ENCODE measurements at regions not wholly inside any gene's neighbourhood (a gene's known extent, or its start where the extent isn't known, plus 50 kb on each side); places are given as distances from the start of the nearest gene placed in this dataset.

- no peak overlapping the region for H3K27ac ChIP-seq (ENCODE audit: low read depth, low read length)
- ChIA-PET POLR2A (no interaction called here), CTCF (no interaction called here)
- H3K9me3 ChIP-seq (ENCODE audit: low read length) = no peaks in the 10 kb centered on the region
- DNase-seq = no peak
- Mint-ChIP-seq H3K4me3 (no peak overlapping the region), H3K27me3 (peaks cover 8 to 16% of the 10 kb centered on the region in 2 donors), H3K4me1 (no peaks in the 10 kb centered on the region), H3K27ac (no peak overlapping the region), H3K9me3 (no peaks in the 10 kb centered on the region), H3K36me3 (no peaks in the 10 kb centered on the region)
- no peaks in the 10 kb centered on the region for H3K4me1 ChIP-seq (ENCODE audit: insufficient read depth, low read length)
- H3K4me3 ChIP-seq (ENCODE audit: low read length) = no peak overlapping the region
- no peaks in the 10 kb centered on the region for H3K36me3 ChIP-seq (ENCODE audit: insufficient read depth, low read length)
- no peaks in the 10 kb centered on the region for H3K27me3 ChIP-seq (ENCODE audit: insufficient read depth, low read length, poor library complexity, severe bottlenecking)
These were observed 118.4 kb upstream of the LNX1 start for GRCh38 chr4:53709693-53710092.

DNA sequence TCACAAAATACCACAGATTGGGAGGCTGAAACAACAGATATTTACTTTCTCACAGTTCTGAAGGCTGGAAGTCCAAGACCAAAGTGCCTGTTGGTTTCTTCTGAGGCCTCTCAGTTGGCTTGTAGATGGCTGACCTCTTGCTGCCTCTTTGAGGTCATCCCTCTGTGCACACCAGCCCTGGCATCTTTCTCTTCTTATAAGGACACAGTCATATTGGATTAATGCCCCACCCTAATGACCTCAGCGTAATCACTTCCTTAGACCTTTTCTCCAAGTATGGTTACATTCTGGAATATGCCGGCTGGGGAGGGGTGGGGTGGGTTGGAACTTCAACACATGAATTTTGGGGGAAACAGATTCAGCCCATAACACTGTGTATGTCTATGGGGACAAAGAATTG, 116.2 kb upstream of the LNX1 start:
- peaks cover 8 to 20% of the 10 kb centered on the region in 2 donors for H3K27me3 Mint-ChIP-seq
- no peaks in the 10 kb centered on the region for H3K4me1 ChIP-seq (ENCODE audit: insufficient read depth, low read length)
- DNase-seq = no peak
- H3K27ac Mint-ChIP-seq = no peak overlapping the region
- no peaks in the 10 kb centered on the region for H3K9me3 ChIP-seq (ENCODE audit: low read length)
- no peak overlapping the region for H3K4me3 Mint-ChIP-seq
- H3K36me3 ChIP-seq (ENCODE audit: insufficient read depth, low read length) = no peaks in the 10 kb centered on the region
- no peaks in the 10 kb centered on the region for H3K27me3 ChIP-seq (ENCODE audit: insufficient read depth, low read length, poor library complexity, severe bottlenecking)
- no peaks in the 10 kb centered on the region for H3K36me3 Mint-ChIP-seq
- no peak overlapping the region for H3K27ac ChIP-seq (ENCODE audit: low read depth, low read length)
- POLR2A ChIA-PET = no interaction called here
- H3K4me1 Mint-ChIP-seq = peaks cover 5 to 10% (median 6%) of the 10 kb centered on the region in 3 donors
- CTCF ChIA-PET = interaction anchor here (1.2 kb wide), 1 partner anchor 23 kb away, joined by 3 read pairs; no protein-coding TSS in a partner anchor
- no peaks in the 10 kb centered on the region for H3K9me3 Mint-ChIP-seq
- H3K4me3 ChIP-seq (ENCODE audit: low read length) = no peak overlapping the region

DNA sequence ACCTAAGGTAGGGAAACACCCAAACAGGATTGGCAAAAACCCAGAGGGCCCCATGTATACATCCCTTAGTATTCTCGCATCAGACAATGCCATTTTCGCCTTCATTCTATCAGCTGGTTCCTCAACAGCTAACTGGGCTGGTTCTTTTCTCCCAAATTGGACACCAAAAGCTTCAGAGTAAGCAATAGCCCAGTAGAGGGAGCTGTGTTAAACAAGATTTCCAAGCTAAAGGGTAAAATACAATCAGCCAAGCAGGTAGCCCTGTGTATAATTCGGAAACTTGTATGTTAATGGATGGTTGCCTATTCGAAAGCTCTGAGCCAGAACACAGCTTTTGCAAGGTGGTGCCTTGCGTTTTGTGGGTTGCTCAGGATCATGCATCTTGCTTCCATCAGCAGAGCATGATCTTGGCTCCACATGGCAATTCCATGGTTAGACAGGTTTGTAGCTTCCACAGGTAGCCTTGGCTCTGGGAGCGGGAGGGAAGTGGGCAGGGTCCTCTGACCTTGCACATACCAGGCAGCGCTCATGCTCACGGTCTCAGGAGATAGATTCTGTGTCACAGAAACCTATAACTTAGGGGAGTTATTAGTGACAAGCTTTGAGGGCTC, 115.2 kb upstream of the LNX1 start:
- Mint-ChIP-seq H3K27me3 (peaks cover 8 to 24% of the 10 kb centered on the region in 2 donors), H3K9me3 (no peaks in the 10 kb centered on the region), H3K36me3 (no peaks in the 10 kb centered on the region), H3K27ac (no peak overlapping the region), H3K4me3 (no peak overlapping the region), H3K4me1 (peaks cover 5 to 12% (median 6%) of the 10 kb centered on the region in 3 donors)
- no peaks in the 10 kb centered on the region for H3K27me3 ChIP-seq (ENCODE audit: insufficient read depth, low read length, poor library complexity, severe bottlenecking)
- CTCF ChIA-PET = interaction anchor here (1.2 kb wide), 1 partner anchor 22 kb away, joined by 3 read pairs; no protein-coding TSS in a partner anchor
- no peak for DNase-seq
- no peaks in the 10 kb centered on the region for H3K9me3 ChIP-seq (ENCODE audit: low read length)
- POLR2A ChIA-PET = no interaction called here
- H3K27ac ChIP-seq (ENCODE audit: low read depth, low read length) = no peak overlapping the region
- H3K4me3 ChIP-seq (ENCODE audit: low read length) = no peak overlapping the region
- H3K4me1 ChIP-seq (ENCODE audit: insufficient read depth, low read length) = no peaks in the 10 kb centered on the region
- no peaks in the 10 kb centered on the region for H3K36me3 ChIP-seq (ENCODE audit: insufficient read depth, low read length)

DNA sequence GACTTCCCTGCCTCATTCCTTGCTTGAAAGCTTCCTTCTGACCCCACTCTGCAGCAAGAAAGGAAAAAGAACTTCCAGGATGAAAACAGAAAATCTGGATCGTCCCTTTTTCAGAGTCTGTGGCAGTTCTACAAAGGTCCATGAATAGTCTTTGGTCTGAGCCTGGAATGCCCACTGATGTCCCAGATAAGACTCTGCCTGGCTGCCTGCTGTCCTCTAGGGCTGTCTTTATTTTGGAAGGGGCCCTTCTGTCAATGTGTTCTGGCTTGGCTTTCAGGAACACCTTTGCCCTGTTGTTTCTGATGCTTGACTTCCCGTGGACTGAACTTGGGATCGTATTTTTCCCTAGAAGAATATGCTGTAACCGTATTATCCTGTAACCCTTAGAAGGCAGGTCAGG, 114.7 kb upstream of the LNX1 start:
- Mint-ChIP-seq H3K9me3 (no peaks in the 10 kb centered on the region), H3K4me3 (no peak overlapping the region), H3K4me1 (peaks cover 5 to 12% (median 6%) of the 10 kb centered on the region in 3 donors), H3K27me3 (peaks cover 8 to 26% of the 10 kb centered on the region in 2 donors), H3K36me3 (no peaks in the 10 kb centered on the region), H3K27ac (peak overlapping the region in 1 of 8 donors; percentile 41)
- Histone ChIP-seq H3K36me3 (ENCODE audit: insufficient read depth, low read length) (no peaks in the 10 kb centered on the region), H3K9me3 (ENCODE audit: low read length) (no peaks in the 10 kb centered on the region), H3K27ac (ENCODE audit: low read depth, low read length) (no peak overlapping the region), H3K4me1 (ENCODE audit: insufficient read depth, low read length) (no peaks in the 10 kb centered on the region), H3K4me3 (ENCODE audit: low read length) (no peak overlapping the region), H3K27me3 (ENCODE audit: insufficient read depth, low read length, poor library complexity, severe bottlenecking) (no peaks in the 10 kb centered on the region)
- ChIA-PET POLR2A (no interaction called here), CTCF (no interaction called here)
- DNase-seq = no peak

DNA sequence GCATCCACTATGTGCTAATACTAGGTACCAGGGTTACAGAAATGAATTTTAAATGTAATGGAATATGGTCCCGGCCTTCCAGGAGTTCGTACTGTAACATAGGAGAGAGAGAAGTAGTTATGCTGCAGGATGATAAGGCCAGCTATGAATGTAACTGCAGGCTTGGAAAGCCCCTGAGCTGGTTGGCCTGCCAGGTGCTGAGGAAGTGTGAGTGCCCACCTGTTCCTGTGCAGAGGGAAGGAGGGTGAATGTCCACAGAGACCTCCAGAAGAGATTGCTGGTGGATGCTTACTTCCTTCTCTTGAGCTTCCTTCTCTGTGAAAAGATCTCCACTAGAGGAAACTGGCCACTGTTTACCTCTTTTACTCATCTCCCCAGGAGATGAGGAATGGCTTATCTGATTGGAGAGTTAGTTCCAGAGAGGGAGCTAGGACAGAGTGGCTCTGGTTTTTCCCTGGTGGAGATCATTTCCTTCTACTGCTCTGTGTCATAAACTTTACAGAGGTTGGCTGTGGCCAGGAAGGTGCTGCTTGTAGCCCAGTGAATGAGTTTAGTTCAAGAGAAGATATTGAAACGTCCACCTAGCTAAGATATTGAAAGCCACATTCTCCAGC, 114.0 kb upstream of the LNX1 start:
- POLR2A ChIA-PET = no interaction called here
- peaks cover 5 to 12% (median 6%) of the 10 kb centered on the region in 3 donors for H3K4me1 Mint-ChIP-seq
- H3K27ac ChIP-seq (ENCODE audit: low read depth, low read length) = no peak overlapping the region

GRCh38 chr4:53704329-53704728, 113.0 kb upstream of the LNX1 start:
- no peak overlapping the region for H3K27ac ChIP-seq (ENCODE audit: low read depth, low read length)
- POLR2A ChIA-PET = no interaction called here
- H3K4me1 ChIP-seq (ENCODE audit: insufficient read depth, low read length) = no peaks in the 10 kb centered on the region
- H3K27me3 Mint-ChIP-seq = peaks cover 8 to 33% of the 10 kb centered on the region in 2 donors
- H3K36me3 Mint-ChIP-seq = peaks cover 0 to 3% (median 0%) of the 10 kb centered on the region in 3 donors
- no peaks in the 10 kb centered on the region for H3K9me3 ChIP-seq (ENCODE audit: low read length)
- no peaks in the 10 kb centered on the region for H3K36me3 ChIP-seq (ENCODE audit: insufficient read depth, low read length)
- H3K27me3 ChIP-seq (ENCODE audit: insufficient read depth, low read length, poor library complexity, severe bottlenecking) = no peaks in the 10 kb centered on the region
- peaks cover 5 to 12% (median 6%) of the 10 kb centered on the region in 3 donors for H3K4me1 Mint-ChIP-seq
- no peaks in the 10 kb centered on the region for H3K9me3 Mint-ChIP-seq
- H3K4me3 Mint-ChIP-seq = no peak overlapping the region
- no peak overlapping the region for H3K4me3 ChIP-seq (ENCODE audit: low read length)
- no peak for DNase-seq
- CTCF ChIA-PET = no interaction called here
- H3K27ac Mint-ChIP-seq = no peak overlapping the region

More for the DNA sequence above, 114.0 kb upstream of the LNX1 start:
- no peak overlapping the region for H3K4me3 ChIP-seq (ENCODE audit: low read length)
- Mint-ChIP-seq H3K27ac (no peak overlapping the region), H3K4me3 (no peak overlapping the region), H3K36me3 (peaks cover 0 to 3% (median 0%) of the 10 kb centered on the region in 3 donors), H3K27me3 (peaks cover 8 to 30% of the 10 kb centered on the region in 2 donors), H3K9me3 (no peaks in the 10 kb centered on the region)
- CTCF ChIA-PET = no interaction called here
- no peaks in the 10 kb centered on the region for H3K36me3 ChIP-seq (ENCODE audit: insufficient read depth, low read length)
- DNase-seq = no peak
- no peaks in the 10 kb centered on the region for H3K4me1 ChIP-seq (ENCODE audit: insufficient read depth, low read length)
- H3K9me3 ChIP-seq (ENCODE audit: low read length) = no peaks in the 10 kb centered on the region
- H3K27me3 ChIP-seq (ENCODE audit: insufficient read depth, low read length, poor library complexity, severe bottlenecking) = no peaks in the 10 kb centered on the region

DNA sequence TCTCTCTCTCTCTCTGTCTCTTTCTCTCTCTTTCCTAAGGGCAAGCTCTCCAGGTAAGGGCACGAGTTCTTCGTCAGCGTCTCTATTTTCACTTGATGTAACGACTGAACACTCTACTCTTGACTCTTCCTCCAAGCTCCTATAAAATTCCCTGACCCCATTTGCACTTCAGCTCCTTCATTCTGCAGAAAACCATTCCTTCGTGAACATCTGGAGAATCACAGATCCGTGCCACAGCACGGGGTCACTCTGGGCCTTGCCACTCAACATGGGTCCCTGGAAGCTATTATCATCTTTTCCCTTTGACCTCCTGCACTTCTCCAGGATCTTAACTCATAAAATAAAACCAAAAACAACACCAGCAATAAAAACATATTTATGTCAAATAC, 112.0 kb upstream of the LNX1 start:
- H3K4me3 ChIP-seq (ENCODE audit: low read length) = no peak overlapping the region
- H3K9me3 ChIP-seq (ENCODE audit: low read length) = no peaks in the 10 kb centered on the region
- Mint-ChIP-seq H3K36me3 (peaks cover 0 to 3% (median 0%) of the 10 kb centered on the region in 3 donors), H3K27me3 (peaks cover 8 to 34% of the 10 kb centered on the region in 2 donors), H3K4me3 (peak overlapping the region in 3 of 7 donors; percentile 2 to 26 (median 22)), H3K4me1 (peaks cover 5 to 12% (median 6%) of the 10 kb centered on the region in 3 donors), H3K9me3 (no peaks in the 10 kb centered on the region), H3K27ac (peak overlapping the region in 1 of 8 donors; percentile 52)
- ChIA-PET POLR2A (no interaction called here), CTCF (no interaction called here)
- no peak for DNase-seq
- no peak overlapping the region for H3K27ac ChIP-seq (ENCODE audit: low read depth, low read length)
- H3K4me1 ChIP-seq (ENCODE audit: insufficient read depth, low read length) = no peaks in the 10 kb centered on the region
- H3K27me3 ChIP-seq (ENCODE audit: insufficient read depth, low read length, poor library complexity, severe bottlenecking) = no peaks in the 10 kb centered on the region
- no peaks in the 10 kb centered on the region for H3K36me3 ChIP-seq (ENCODE audit: insufficient read depth, low read length)

GRCh38 chr4:53702334-53703266, 111.3 kb upstream of the LNX1 start:
- peaks cover 0 to 3% (median 0%) of the 10 kb centered on the region in 3 donors for H3K36me3 Mint-ChIP-seq
- ChIA-PET CTCF (no interaction called here), POLR2A (no interaction called here)
- Histone ChIP-seq H3K36me3 (ENCODE audit: insufficient read depth, low read length) (no peaks in the 10 kb centered on the region), H3K27me3 (ENCODE audit: insufficient read depth, low read length, poor library complexity, severe bottlenecking) (no peaks in the 10 kb centered on the region), H3K9me3 (ENCODE audit: low read length) (no peaks in the 10 kb centered on the region), H3K4me1 (ENCODE audit: insufficient read depth, low read length) (no peaks in the 10 kb centered on the region), H3K4me3 (ENCODE audit: low read length) (no peak overlapping the region), H3K27ac (ENCODE audit: low read depth, low read length) (no peak overlapping the region)
- H3K9me3 Mint-ChIP-seq = no peaks in the 10 kb centered on the region
- H3K27me3 Mint-ChIP-seq = peaks cover 6 to 32% of the 10 kb centered on the region in 2 donors
- H3K4me3 Mint-ChIP-seq = peak overlapping the region in 4 of 7 donors; percentile 5 to 79 (median 24)
- H3K4me1 Mint-ChIP-seq = peaks cover 5 to 12% (median 6%) of the 10 kb centered on the region in 3 donors
- peak overlapping the region in 2 of 8 donors; percentile 43 to 68 for H3K27ac Mint-ChIP-seq
- DNase-seq = no peak
